HG02623 (cell line): ENCODE measurements at regions not wholly inside any gene's neighbourhood (a gene's known extent, or its start where the extent isn't known, plus 50 kb on each side); places are given as distances from the start of the nearest gene placed in this dataset.

Source experiments
- ATAC-seq: cut with Tn5 transposase; IDR thresholded peaks from one replicate; pipeline ENCODE4 v1.9.1; 2021; ENCODE audit warnings: moderate library complexity; ENCODE audit not compliant: unreplicated experiment

DNA sequence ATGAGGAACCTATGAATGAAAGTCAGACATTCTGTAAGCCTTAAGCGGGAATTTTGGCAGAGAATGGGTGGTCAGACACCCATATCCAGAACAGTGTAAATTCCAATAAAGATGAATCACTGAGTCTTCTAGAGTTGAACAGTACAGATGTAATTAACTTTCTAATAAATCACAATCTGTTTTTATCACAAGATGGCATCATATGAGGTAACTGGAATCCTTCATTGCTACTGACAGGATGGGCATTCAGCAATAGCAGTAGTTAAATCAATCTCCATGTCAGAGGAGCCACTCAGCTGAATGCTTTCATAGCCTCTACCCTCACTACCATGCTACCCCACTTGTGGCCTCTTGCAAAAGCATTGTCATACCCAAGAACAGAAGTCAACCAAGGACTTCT lies 690.3 kb downstream of the AMY1C start:
- no peak for ATAC-seq

DNA sequence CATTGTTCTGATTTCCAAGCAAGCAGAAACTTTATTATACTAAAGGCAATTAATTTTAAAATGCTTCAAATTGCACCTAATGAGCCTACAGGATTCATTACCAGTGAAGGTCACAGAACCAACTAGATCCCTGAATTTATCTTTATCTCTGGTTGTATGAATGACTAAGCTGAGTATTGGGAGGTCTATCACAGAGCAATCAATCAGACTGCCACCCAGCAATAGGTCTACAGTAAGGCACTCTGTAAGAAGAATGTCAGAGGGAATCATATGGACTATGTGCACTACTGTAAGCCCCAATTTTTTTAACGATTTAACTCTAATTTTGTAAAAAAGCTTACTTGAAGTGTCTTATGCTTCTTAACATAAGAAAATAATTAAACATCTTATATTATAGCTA lies 707.0 kb downstream of the AMY1C start:
- ATAC-seq: no peak

DNA sequence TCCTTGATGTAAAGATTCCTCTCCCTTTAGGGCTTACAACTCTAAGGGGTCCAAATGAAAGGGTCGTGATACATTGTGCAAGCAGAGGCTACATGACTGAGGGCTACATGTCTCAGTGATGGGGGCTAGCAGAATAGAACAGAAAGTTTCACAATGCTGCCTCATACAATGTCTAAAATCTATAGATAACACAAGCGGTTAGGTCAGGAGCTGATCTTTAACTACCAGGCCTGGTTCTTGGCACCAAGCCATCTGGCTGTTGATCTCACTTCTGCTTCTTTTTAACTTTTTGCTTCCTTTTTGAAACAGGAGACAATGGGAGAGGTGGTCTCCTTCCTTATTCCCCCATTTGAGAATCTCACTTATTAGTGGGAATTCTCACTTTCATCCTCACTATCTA lies 710.2 kb downstream of the AMY1C start:
- ATAC-seq: no peak

GRCh38 chr1:104460880-104461279 lies 711.2 kb downstream of the AMY1C start:
- ATAC-seq: no peak

DNA sequence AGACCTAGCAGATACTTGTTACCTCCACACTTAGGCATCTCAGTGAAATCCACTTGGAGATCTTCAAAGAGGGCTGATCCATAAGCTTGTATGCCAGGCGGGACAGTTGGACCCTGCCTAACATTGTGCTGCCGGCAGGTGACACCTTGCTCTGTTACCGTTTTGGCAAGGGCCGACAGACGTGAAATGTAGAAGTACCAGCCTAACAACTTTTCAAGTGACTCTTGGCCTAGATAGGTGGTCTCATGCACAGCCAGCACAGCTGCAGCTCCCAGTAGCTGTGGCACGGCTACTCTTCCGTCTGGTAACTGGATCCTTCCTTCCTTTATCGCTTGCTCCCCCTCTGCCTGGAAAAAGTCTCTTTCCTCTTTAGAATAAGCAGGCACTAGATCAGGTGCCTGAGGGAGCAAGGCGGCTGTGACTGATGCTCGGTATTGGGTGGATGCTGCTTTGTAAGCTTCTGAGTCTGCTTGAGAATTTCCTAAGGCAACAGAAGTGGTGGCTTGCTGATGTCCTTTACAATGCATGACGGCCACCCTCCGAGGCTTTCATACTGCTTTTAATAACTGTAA lies 713.5 kb downstream of the AMY1C start:
- no peak for ATAC-seq

- ATAC-seq: no peak
These were observed 716.4 kb downstream of the AMY1C start for GRCh38 chr1:104466068-104466467.

GRCh38 chr1:104467590-104467989 lies 717.9 kb downstream of the AMY1C start:
- ATAC-seq: no peak

DNA sequence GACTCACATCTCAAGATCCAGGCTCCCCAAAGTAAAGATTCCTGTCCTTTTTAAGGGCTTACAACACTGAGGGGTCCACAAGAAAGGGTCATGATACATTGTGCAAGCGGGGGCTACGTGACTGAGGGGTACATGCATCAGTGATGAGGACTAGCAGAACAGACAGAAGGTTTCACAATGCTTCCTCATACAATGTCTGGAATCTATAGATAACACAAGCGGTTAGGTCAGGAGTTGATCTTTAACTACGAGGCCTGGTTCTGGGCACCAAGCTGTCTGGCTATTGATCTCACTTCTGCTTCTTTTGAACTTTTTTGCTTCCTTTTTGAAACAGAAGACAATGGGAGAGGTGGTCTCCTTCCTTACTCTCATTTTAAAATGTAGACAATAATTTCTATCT lies 718.6 kb downstream of the AMY1C start:
- ATAC-seq: peak; percentile 55

DNA sequence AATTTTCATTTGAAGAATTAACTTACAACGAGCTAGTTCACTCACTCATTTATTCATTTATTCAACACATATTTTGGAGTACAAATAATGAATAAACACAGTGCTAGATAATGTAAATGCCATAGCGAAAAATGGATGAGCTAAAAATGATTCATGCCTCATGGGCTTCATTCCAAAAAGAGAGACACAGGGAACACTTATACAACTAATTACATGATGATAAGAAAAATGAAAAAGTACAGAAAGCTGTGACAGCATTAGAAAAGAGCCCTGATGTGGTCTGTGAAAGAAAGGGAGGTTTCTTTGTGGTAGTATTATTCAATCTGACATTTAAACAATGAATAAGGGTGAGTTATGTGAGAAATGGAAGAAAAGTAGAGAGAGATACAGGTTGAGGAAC lies 726.4 kb downstream of the AMY1C start:
- ATAC-seq: no peak

DNA sequence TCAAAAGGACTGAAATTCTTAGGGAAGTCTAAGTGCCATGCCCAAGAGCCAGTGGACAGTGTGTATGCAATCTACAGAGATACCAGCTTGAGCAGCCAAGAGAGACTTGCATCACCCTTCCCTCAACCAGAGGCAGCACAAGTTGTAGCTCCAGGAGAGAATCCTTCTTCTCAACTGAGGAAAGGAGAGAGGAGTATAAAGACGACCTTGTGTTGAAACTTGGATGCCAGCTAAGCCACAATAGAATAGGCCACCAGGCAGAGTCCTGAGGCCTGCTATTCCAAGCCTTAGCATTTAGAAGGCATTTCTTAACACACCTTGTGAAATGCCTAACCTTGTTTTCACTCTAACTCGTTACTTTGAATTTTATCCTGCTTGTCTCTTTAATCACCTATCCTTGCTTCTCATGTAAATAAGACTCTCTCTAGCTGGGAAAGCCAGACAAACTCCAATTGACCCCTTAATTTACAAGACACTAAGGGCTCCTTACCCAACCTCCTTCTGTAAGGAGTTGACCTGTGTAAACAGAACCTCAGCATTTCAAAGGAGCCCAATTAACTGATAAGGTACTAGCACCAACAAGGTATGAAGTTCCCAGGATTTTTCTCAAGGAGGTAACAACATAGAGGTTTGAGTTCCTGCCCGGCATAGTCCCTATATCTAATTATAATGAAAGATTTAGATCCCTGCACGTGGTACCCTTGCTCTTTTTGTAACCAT lies 738.8 kb downstream of the AMY1C start:
- no peak for ATAC-seq

GRCh38 chr1:104526158-104526795 lies 776.6 kb downstream of the AMY1C start:
- ATAC-seq: no peak

GRCh38 chr1:104531990-104532389 lies 782.3 kb downstream of the AMY1C start:
- no peak for ATAC-seq

DNA sequence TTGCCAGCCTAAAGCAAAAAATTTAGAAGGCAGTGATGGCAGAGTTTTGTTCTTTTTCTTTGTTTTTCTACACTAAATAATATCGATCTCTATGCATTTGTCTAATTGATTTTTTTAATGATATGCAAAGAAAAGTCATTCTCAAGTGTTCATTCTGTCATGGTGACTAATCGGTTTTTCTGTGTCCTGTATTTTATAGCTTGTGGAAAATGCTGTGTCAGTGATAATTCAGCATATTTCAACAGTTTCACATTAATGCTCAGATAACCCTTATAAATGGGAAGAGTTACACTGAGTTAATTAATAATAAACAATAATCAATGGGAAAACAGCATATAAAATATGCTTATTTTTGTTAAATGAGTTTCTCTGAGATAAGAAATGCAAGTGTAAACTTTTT lies 824.9 kb downstream of the AMY1C start:
- no peak for ATAC-seq

DNA sequence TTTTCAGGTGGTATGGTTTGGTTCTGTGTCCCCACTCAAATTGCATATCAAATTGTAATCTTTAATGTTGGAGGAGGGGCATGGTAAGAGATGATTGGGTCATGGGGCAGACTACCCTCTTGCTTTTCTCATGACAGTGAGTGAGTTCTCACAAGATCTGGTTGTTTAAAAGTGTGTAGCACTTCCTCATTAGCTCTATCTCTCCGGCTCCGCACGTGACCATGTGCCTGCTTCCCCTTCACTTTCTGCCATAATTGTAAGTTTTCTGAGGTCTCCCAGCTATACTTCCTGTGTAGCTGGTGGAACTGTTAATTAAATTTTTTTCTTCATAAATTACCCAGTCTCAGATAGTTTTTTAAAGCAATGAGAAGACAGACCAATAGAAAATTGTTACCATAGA lies 843.2 kb downstream of the AMY1C start:
- ATAC-seq: peak; percentile 65

- ATAC-seq: peak; percentile 47
These were observed 843.9 kb downstream of the AMY1C start for GRCh38 chr1:104593413-104594187.

DNA sequence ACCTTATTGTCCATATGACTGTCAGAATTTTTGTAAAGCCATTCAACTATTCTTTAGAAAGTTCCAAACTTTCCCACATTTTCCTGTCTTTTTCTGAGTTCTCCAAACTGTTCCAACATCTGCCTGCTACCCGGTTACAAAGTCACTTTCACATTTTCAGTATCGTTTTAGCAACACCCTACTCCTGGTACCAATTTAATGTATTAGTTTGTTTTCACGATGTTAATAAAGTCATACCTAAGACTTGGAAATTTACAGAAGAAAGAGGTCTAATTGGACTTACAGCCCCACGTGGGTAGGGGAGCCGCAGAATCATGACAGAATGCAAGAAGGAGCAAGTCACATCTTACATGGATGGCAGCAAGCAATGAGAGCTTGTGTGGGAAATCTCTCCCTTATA lies 867.8 kb downstream of the AMY1C start:
- ATAC-seq: no peak

- ATAC-seq: no peak
These were observed 871.5 kb downstream of the AMY1C start for GRCh38 chr1:104621221-104621620.

DNA sequence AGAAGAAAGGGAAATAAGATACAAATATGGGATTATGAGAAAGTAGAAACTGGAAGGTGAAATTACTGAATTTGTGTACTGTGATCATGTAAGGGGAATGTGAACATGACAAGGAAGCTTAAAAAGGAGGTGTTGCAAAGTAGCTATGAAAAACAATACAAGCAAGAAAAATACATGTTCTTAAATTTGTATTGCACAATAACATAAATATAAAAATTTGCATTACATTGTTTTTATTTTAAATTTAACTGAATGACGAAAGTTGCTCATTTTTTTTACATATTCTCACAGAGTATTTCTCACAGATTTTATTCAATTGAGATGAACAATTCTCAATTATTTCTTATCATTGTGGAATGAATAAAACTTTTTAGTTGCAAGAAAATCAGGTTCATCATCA lies 874.8 kb downstream of the AMY1C start:
- no peak for ATAC-seq

- ATAC-seq: no peak
These were observed 879.9 kb downstream of the AMY1C start for GRCh38 chr1:104629589-104629988.

DNA sequence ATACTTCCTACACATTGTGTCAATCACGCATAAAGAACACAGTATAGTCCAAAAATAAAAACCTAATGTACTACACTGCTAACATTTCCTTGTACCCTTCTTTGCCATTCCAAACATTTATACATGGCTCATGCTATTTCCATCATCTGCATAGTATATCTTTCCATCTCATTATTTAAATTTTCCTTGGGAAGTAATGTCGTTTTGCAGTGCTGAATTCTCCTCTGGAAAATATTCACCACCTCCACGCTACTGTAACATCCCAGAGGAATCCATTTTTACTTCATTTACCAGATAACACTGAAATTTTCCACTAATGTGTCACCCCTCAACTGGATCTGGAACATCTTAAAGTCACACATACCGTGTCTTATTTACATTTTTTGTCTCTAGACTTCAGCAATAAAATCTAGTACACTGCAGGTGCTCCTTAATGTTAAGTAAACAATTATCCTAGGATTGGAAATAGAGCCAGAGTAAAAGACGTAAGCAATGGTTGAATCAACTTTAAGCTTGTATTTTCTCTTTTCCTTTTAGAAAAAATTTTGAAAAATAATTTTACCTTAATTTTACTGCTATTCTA lies 881.0 kb downstream of the AMY1C start:
- ATAC-seq: no peak

GRCh38 chr1:104636581-104636980 lies 886.9 kb downstream of the AMY1C start:
- peak; percentile 65 for ATAC-seq
